ENCODE measurements at regions not wholly inside any gene's neighbourhood (a gene's known extent, or its start where the extent isn't known, plus 50 kb on each side); places are given as distances from the start of the nearest gene placed in this dataset.
"Not testable (repeated sequence)": the region's sequence is repeated elsewhere in the genome, so short reads cannot be mapped to it uniquely, and the experiment has no call there.

- Histone ChIP-seq H3K36me3 (no peaks in the 10 kb centered on the region), H3K27me3 (ENCODE audit: insufficient read depth, low read depth, severe bottlenecking) (no peaks in the 10 kb centered on the region), H3K4me3 (ENCODE audit: low read depth, low read length) (no peak overlapping the region), H3K9me3 (ENCODE audit: severe bottlenecking) (peaks cover 5% of the 10 kb centered on the region), H3K27ac (no peak overlapping the region)
- no peak for TF ChIP-seq CTCF (IDR thresholded peaks at IDR 0.05; ENCODE audit: low read depth, low read length)
- no peak for DNase-seq
These were observed 233.6 kb upstream of the WDFY3 start for GRCh38 chr4:85200106-85200505.

GRCh38 chr4:85209161-85209560 lies 242.7 kb upstream of the WDFY3 start:
- Histone ChIP-seq H3K36me3 (no peaks in the 10 kb centered on the region), H3K9me3 (ENCODE audit: severe bottlenecking) (no peaks in the 10 kb centered on the region), H3K27ac (no peak overlapping the region), H3K27me3 (ENCODE audit: insufficient read depth, low read depth, severe bottlenecking) (no peaks in the 10 kb centered on the region), H3K4me3 (ENCODE audit: low read depth, low read length) (no peak overlapping the region)
- no peak for TF ChIP-seq CTCF (IDR thresholded peaks at IDR 0.05; ENCODE audit: low read depth, low read length)
- DNase-seq, result no peak

GRCh38 chr4:85210353-85210752 lies 243.9 kb upstream of the WDFY3 start:
- Histone ChIP-seq H3K27ac (no peak overlapping the region), H3K4me3 (ENCODE audit: low read depth, low read length) (no peak overlapping the region), H3K9me3 (ENCODE audit: severe bottlenecking) (no peaks in the 10 kb centered on the region), H3K27me3 (ENCODE audit: insufficient read depth, low read depth, severe bottlenecking) (no peaks in the 10 kb centered on the region), H3K36me3 (no peaks in the 10 kb centered on the region)
- TF ChIP-seq CTCF (IDR thresholded peaks at IDR 0.05; ENCODE audit: low read depth, low read length), result no peak
- no peak for DNase-seq

GRCh38 chr4:85216571-85216970 lies 250.1 kb upstream of the WDFY3 start:
- not testable (repeated sequence) for DNase-seq; H3K4me3 ChIP-seq (ENCODE audit: low read depth, low read length); H3K9me3 ChIP-seq (ENCODE audit: severe bottlenecking); H3K27ac ChIP-seq; H3K36me3 ChIP-seq; H3K27me3 ChIP-seq (ENCODE audit: insufficient read depth, low read depth, severe bottlenecking)

- no peak overlapping the region for H3K4me3 ChIP-seq (ENCODE audit: low read depth, low read length)
- TF ChIP-seq CTCF (IDR thresholded peaks at IDR 0.05; ENCODE audit: low read depth, low read length), result no peak
These were observed 252.3 kb upstream of the WDFY3 start for GRCh38 chr4:85218756-85219155.

GRCh38 chr4:85221606-85222005 lies 253.3 kb upstream of the ARHGAP24 start:
- DNase-seq, result no peak
- H3K27ac ChIP-seq, result no peak overlapping the region
- no peaks in the 10 kb centered on the region for H3K36me3 ChIP-seq
- H3K4me3 ChIP-seq (ENCODE audit: low read depth, low read length), result no peak overlapping the region
- H3K27me3 ChIP-seq (ENCODE audit: insufficient read depth, low read depth, severe bottlenecking), result no peaks in the 10 kb centered on the region
- H3K9me3 ChIP-seq (ENCODE audit: severe bottlenecking), result peaks cover 3% of the 10 kb centered on the region
- no peak for TF ChIP-seq CTCF (IDR thresholded peaks at IDR 0.05; ENCODE audit: low read depth, low read length)

More at GRCh38 chr4:85218756-85219155, 252.3 kb upstream of the WDFY3 start:
- H3K27ac ChIP-seq, result no peak overlapping the region
- H3K27me3 ChIP-seq (ENCODE audit: insufficient read depth, low read depth, severe bottlenecking), result no peaks in the 10 kb centered on the region
- H3K9me3 ChIP-seq (ENCODE audit: severe bottlenecking), result peaks cover 3% of the 10 kb centered on the region
- no peaks in the 10 kb centered on the region for H3K36me3 ChIP-seq
- no peak for DNase-seq

Measured in WERI-Rb-1 (cell line).